ENCODE measurements at regions not wholly inside any gene's neighbourhood (a gene's known extent, or its start where the extent isn't known, plus 50 kb on each side); places are given as distances from the start of the nearest gene placed in this dataset.
"Not testable (repeated sequence)": the region's sequence is repeated elsewhere in the genome, so short reads cannot be mapped to it uniquely, and the experiment has no call there.

GRCh38 chr7:65510187-65510538 lies 136.5 kb downstream of the ZNF92 start:
- DNase-seq (ENCODE audit: low spot score) = not testable (repeated sequence)

GRCh38 chr7:65519751-65520150 lies 146.1 kb downstream of the ZNF92 start:
- not testable (repeated sequence) for DNase-seq (ENCODE audit: low spot score)

GRCh38 chr7:65545465-65546161 lies 172.0 kb downstream of the ZNF92 start:
- DNase-seq (ENCODE audit: low spot score) = not testable (repeated sequence)

GRCh38 chr7:65549589-65550443 lies 176.2 kb downstream of the ZNF92 start:
- DNase-seq (ENCODE audit: low spot score) = not testable (repeated sequence)

GRCh38 chr7:65550444-65550809 lies 176.8 kb downstream of the ZNF92 start:
- DNase-seq (ENCODE audit: low spot score) = not testable (repeated sequence)

GRCh38 chr7:65551042-65551441 lies 177.4 kb downstream of the ZNF92 start:
- not testable (repeated sequence) for DNase-seq (ENCODE audit: low spot score)

- not testable (repeated sequence) for DNase-seq (ENCODE audit: low spot score)
Observed at GRCh38 chr7:65554553-65555476, 181.2 kb downstream of the ZNF92 start.

- peak; percentile 0 for DNase-seq (ENCODE audit: low spot score)
Observed at GRCh38 chr7:65558584-65558983, 184.9 kb downstream of the ZNF92 start.

- DNase-seq (ENCODE audit: low spot score) = not testable (repeated sequence)
Observed at GRCh38 chr7:65561786-65562372, 188.2 kb downstream of the ZNF92 start.

- DNase-seq (ENCODE audit: low spot score) = not testable (repeated sequence)
Observed at GRCh38 chr7:65562522-65562921, 188.9 kb downstream of the ZNF92 start.

GRCh38 chr7:65563333-65563732 lies 189.7 kb downstream of the ZNF92 start:
- DNase-seq (ENCODE audit: low spot score) = not testable (repeated sequence)

- DNase-seq (ENCODE audit: low spot score) = not testable (repeated sequence)
Observed at GRCh38 chr7:65568226-65568625, 194.6 kb downstream of the ZNF92 start.

- not testable (repeated sequence) for DNase-seq (ENCODE audit: low spot score)
Observed at GRCh38 chr7:65570990-65571389, 197.3 kb downstream of the ZNF92 start.

GRCh38 chr7:65572581-65572980 lies 198.9 kb downstream of the ZNF92 start:
- DNase-seq (ENCODE audit: low spot score) = not testable (repeated sequence)

- DNase-seq (ENCODE audit: low spot score) = not testable (repeated sequence)
Observed at GRCh38 chr7:65576370-65576769, 202.7 kb downstream of the ZNF92 start.

- not testable (repeated sequence) for DNase-seq (ENCODE audit: low spot score)
Observed at GRCh38 chr7:65582518-65583119, 209.0 kb downstream of the ZNF92 start.

- not testable (repeated sequence) for DNase-seq (ENCODE audit: low spot score)
Observed at GRCh38 chr7:65602495-65602894, 228.8 kb downstream of the ZNF92 start.

- DNase-seq (ENCODE audit: low spot score) = no peak
Observed at GRCh38 chr7:65609131-65609530, 235.5 kb downstream of the ZNF92 start.

GRCh38 chr7:65613644-65614289 lies 240.1 kb downstream of the ZNF92 start:
- DNase-seq (ENCODE audit: low spot score) = peak; percentile 20

GRCh38 chr7:65616111-65616510 lies 242.5 kb downstream of the ZNF92 start:
- DNase-seq (ENCODE audit: low spot score) = peak; percentile 26

- DNase-seq (ENCODE audit: low spot score) = not testable (repeated sequence)
Observed at GRCh38 chr7:65620216-65620615, 246.6 kb downstream of the ZNF92 start.

All from pons (tissue), 1 donor.